ENCODE measurements at regions not wholly inside any gene's neighbourhood (a gene's known extent, or its start where the extent isn't known, plus 50 kb on each side); places are given as distances from the start of the nearest gene placed in this dataset.

GRCh38 chr5:133839090-133839489, 129.3 kb downstream of the C5orf15 start:
- H3K4me3 ChIP-seq (ENCODE audit: severe bottlenecking): no peak overlapping the region
- DNase-seq (ENCODE audit: low spot score): no peak
- no peak overlapping the region for H3K27ac ChIP-seq (ENCODE audit: poor library complexity, severe bottlenecking)
- H3K27me3 ChIP-seq (ENCODE audit: insufficient read depth, poor library complexity, severe bottlenecking): peaks cover 23% of the 10 kb centered on the region
- no peaks in the 10 kb centered on the region for H3K9me3 ChIP-seq (ENCODE audit: severe bottlenecking)
- TF ChIP-seq CTCF (IDR thresholded peaks at IDR 0.05; ENCODE audit: poor library complexity, severe bottlenecking): no peak
- no peaks in the 10 kb centered on the region for H3K4me1 ChIP-seq (ENCODE audit: insufficient read depth, poor library complexity, severe bottlenecking)
- no peaks in the 10 kb centered on the region for H3K36me3 ChIP-seq (ENCODE audit: low read depth)
- ATAC-seq (ENCODE audit: low read depth): no peak

- H3K9me3 ChIP-seq (ENCODE audit: severe bottlenecking): no peaks in the 10 kb centered on the region
- no peak for ATAC-seq (ENCODE audit: low read depth)
- no peak for TF ChIP-seq CTCF (IDR thresholded peaks at IDR 0.05; ENCODE audit: poor library complexity, severe bottlenecking)
Measured at GRCh38 chr5:133838286-133838685, 130.1 kb downstream of the C5orf15 start.

GRCh38 chr5:133831491-133832224, 136.8 kb downstream of the C5orf15 start:
- Histone ChIP-seq H3K4me3 (ENCODE audit: severe bottlenecking) (no peak overlapping the region), H3K27me3 (ENCODE audit: insufficient read depth, poor library complexity, severe bottlenecking) (peaks cover 16% of the 10 kb centered on the region), H3K4me1 (ENCODE audit: insufficient read depth, poor library complexity, severe bottlenecking) (no peaks in the 10 kb centered on the region), H3K36me3 (ENCODE audit: low read depth) (no peaks in the 10 kb centered on the region), H3K9me3 (ENCODE audit: severe bottlenecking) (no peaks in the 10 kb centered on the region), H3K27ac (ENCODE audit: poor library complexity, severe bottlenecking) (no peak overlapping the region)
- peak; percentile 65; the same call in 1 of the 3 replicates for ATAC-seq (ENCODE audit: low read depth)
- no peak for TF ChIP-seq CTCF (IDR thresholded peaks at IDR 0.05; ENCODE audit: poor library complexity, severe bottlenecking)
- no peak for DNase-seq (ENCODE audit: low spot score)

More at GRCh38 chr5:133838286-133838685, 130.1 kb downstream of the C5orf15 start:
- Histone ChIP-seq H3K27ac (ENCODE audit: poor library complexity, severe bottlenecking) (no peak overlapping the region), H3K27me3 (ENCODE audit: insufficient read depth, poor library complexity, severe bottlenecking) (peaks cover 23% of the 10 kb centered on the region), H3K4me3 (ENCODE audit: severe bottlenecking) (no peak overlapping the region), H3K4me1 (ENCODE audit: insufficient read depth, poor library complexity, severe bottlenecking) (no peaks in the 10 kb centered on the region), H3K36me3 (ENCODE audit: low read depth) (no peaks in the 10 kb centered on the region)
- peak; percentile 29 for DNase-seq (ENCODE audit: low spot score)

GRCh38 chr5:133830911-133831310, 137.5 kb downstream of the C5orf15 start:
- DNase-seq (ENCODE audit: low spot score) (no peak), ATAC-seq (ENCODE audit: low read depth) (no peak)
- no peaks in the 10 kb centered on the region for H3K9me3 ChIP-seq (ENCODE audit: severe bottlenecking)
- no peak overlapping the region for H3K27ac ChIP-seq (ENCODE audit: poor library complexity, severe bottlenecking)
- H3K36me3 ChIP-seq (ENCODE audit: low read depth): no peaks in the 10 kb centered on the region
- no peak overlapping the region for H3K4me3 ChIP-seq (ENCODE audit: severe bottlenecking)
- no peak for TF ChIP-seq CTCF (IDR thresholded peaks at IDR 0.05; ENCODE audit: poor library complexity, severe bottlenecking)
- H3K27me3 ChIP-seq (ENCODE audit: insufficient read depth, poor library complexity, severe bottlenecking): peaks cover 10% of the 10 kb centered on the region
- no peaks in the 10 kb centered on the region for H3K4me1 ChIP-seq (ENCODE audit: insufficient read depth, poor library complexity, severe bottlenecking)

GRCh38 chr5:133830281-133830680, 138.1 kb downstream of the C5orf15 start:
- peaks cover 7% of the 10 kb centered on the region for H3K27me3 ChIP-seq (ENCODE audit: insufficient read depth, poor library complexity, severe bottlenecking)
- no peak overlapping the region for H3K27ac ChIP-seq (ENCODE audit: poor library complexity, severe bottlenecking)
- H3K4me3 ChIP-seq (ENCODE audit: severe bottlenecking): no peak overlapping the region
- H3K4me1 ChIP-seq (ENCODE audit: insufficient read depth, poor library complexity, severe bottlenecking): no peaks in the 10 kb centered on the region
- H3K9me3 ChIP-seq (ENCODE audit: severe bottlenecking): no peaks in the 10 kb centered on the region
- no peak for DNase-seq (ENCODE audit: low spot score)
- TF ChIP-seq CTCF (IDR thresholded peaks at IDR 0.05; ENCODE audit: poor library complexity, severe bottlenecking): no peak
- no peak for ATAC-seq (ENCODE audit: low read depth)
- H3K36me3 ChIP-seq (ENCODE audit: low read depth): no peaks in the 10 kb centered on the region

Measured in RWPE2 (cell line).